Erythroblast (primary cell): ENCODE measurements at regions not wholly inside any gene's neighbourhood (a gene's known extent, or its start where the extent isn't known, plus 50 kb on each side); places are given as distances from the start of the nearest gene placed in this dataset.

ENCODE experiments used
- GATA1 ChIP-seq: IDR thresholded peaks from 2 replicates; pipeline ENCODE4 v1.6.1; 2011; ENCODE audit warnings: low read depth, mild to moderate bottlenecking, control low read depth, low read length, moderate library complexity
- POLR2A ChIP-seq: IDR thresholded peaks from 2 replicates; pipeline ENCODE4 v1.6.1; 2011; ENCODE audit warnings: mild to moderate bottlenecking, low read length

DNA sequence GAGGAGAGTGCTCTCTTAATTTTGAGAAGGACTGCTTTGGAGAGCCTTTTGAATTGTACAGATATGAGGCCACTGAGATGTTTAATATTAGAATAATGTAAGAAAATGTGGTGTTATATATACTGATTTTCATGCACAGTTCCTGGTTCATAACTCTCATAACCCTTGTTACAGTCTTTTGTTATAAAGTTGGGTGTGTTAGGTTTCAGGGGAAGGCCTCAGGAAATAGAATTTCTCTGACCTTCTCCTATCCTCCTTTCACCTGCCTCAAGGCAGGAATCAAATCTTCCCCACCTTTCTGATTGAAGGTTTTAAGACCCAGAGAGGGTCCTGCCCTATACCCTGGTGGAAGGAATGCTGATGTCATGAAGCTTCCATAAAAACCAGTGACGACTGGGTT is 245.9 kb downstream of the NSUN3 start:
- TF ChIP-seq POLR2A = no peak
- no peak for TF ChIP-seq GATA1
